Occipital lobe (tissue), 1 donor: ENCODE measurements at regions not wholly inside any gene's neighbourhood (a gene's known extent, or its start where the extent isn't known, plus 50 kb on each side); places are given as distances from the start of the nearest gene placed in this dataset.
"Not testable (repeated sequence)": the region's sequence is repeated elsewhere in the genome, so short reads cannot be mapped to it uniquely, and the experiment has no call there.

Experiments used
- DNase-seq: peaks from one replicate; lab custom pipeline; 2025; lab: John Stamatoyannopoulos, UW

GRCh38 chr1:218930000-218930399, 243.7 kb upstream of the LYPLAL1 start:
- DNase-seq: no peak

DNA sequence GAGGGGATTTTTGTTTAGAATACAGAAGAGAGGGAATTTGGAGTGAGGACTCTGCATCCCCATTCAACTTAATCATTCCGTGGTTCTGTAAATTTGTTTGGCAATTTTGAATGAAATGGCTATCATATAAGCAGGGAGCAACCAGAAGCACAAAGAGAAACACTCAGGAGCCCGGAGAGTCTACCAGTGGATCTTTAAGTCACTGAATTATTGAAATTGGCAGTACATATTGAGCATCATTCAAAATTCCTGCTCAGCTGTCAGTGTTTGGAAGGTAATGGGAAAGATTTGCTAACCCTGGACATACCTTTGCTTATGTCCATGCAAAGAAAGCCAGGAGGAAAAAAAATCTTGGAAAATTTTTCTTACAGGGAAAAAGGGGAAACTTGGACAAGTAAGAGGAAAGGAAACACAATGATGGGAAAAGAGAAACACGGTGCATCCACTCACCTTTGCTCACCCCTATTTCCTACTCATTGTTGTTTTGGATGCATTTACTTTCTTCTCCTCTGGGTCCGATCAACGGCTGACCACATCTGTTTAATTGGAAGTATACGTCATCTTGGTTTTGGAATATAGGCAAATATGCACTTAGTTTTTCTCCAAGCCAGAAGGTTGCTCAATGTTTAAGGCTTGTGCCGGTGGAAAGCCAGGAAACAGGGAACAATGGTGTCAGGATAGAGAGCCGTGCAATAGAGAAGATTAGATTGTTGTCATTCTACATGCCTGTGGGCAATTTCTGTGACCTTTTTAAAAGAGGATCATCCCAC, 243.0 kb upstream of the LYPLAL1 start:
- DNase-seq: no peak

GRCh38 chr1:218931324-218931723, 242.4 kb upstream of the LYPLAL1 start:
- DNase-seq: no peak

DNA sequence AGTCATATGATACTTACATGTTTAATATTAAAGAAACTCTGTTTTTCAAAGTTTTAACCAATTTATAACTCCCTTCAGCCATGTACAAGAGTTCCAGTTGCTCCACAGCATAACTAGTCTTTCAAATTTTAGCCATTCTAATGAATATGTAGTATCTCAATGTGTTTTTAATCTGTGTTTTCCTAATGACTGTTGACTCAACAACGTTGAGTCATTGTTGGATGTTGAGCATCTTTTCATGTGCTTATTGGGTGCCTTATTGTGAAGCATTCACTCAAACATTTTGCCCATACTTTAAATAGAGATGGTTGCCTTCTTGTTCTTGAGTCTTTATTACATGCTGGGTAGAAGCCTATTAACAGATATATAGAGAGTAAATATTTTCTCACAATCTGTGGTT, 240.2 kb upstream of the LYPLAL1 start:
- DNase-seq: no peak

- not testable (repeated sequence) for DNase-seq
Measured at GRCh38 chr1:218935408-218935807, 238.3 kb upstream of the LYPLAL1 start.

DNA sequence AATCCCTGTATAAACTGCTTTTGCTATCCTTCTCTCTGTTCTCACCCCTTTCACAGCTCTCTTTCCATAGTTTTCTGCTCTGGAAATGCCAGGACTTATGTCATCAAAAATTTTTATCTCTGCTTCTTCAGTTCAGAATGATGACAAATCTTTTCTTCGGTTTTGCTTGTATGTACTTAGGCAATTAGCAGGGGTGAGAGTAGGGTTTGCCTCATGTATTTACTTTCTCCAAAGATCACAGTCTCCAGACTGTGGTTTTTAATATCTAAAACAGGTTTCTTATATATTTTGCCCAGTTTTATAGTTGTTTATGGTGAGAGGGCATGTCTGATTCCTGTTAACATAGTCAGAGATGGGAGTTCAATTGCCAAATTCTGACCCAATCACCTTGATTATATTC, 235.4 kb upstream of the LYPLAL1 start:
- no peak for DNase-seq

- no peak for DNase-seq
Measured at GRCh38 chr1:218939095-218939494, 234.6 kb upstream of the LYPLAL1 start.

DNA sequence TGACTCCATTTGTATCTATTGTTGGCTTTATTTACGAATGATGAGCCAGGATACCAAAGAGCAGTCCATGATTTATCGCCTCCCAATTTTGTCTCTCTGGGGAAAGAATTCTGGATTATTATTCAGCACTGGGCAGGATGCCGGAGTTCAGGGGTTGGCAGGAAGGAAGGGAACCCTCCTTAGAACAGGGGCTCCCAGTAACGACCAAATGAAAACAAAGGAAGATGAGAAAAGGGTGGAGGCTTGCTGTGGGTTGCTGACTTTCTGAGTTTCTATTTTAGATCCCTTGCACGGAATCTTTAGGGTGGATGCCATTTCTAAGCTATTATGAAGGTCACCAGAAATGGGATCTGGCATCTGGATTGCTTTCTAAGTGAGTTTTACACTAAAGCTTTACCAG, 231.2 kb upstream of the LYPLAL1 start:
- DNase-seq: no peak

GRCh38 chr1:218943371-218943770, 230.3 kb upstream of the LYPLAL1 start:
- DNase-seq: no peak

GRCh38 chr1:218945050-218945449, 228.6 kb upstream of the LYPLAL1 start:
- no peak for DNase-seq

DNA sequence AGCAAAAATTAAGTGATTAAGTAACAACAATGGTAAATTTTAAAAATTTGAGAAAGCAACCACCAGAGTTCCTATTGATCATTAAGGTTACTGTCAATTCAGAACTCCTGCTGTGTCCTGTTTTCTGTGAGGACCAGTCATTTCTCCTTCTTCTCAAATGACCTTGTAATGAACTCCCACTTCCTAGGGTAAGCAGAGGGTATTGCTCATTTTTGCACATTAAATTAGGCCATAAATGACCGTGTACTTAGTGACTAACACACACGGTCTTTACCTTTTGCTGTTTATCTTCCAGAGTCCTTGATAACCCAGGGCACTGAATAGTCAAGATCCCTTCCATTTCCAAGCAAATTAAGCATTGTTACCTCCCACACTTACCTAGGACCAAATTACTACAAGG, 227.5 kb upstream of the LYPLAL1 start:
- DNase-seq: no peak

DNA sequence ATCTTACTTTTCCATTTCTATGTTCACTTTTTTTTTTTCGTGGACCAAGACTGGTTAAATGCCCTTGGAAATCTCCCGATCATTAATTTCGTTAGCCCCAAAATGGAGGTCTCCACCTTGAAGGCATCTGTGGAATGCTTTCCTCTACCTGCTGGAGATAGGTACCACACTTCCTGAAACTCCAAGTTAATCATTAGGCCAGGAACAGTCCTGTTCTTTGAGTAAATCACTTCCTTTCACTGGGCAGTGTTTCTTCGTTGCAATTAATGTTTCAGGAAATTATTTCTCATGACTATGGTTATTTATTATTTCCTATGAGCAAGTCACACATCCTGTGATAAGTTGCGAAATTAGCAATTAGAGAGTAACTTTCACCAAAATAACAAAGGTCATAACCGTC, 225.2 kb upstream of the LYPLAL1 start:
- no peak for DNase-seq

- no peak for DNase-seq
Measured at GRCh38 chr1:218953386-218953785, 220.3 kb upstream of the LYPLAL1 start.

DNA sequence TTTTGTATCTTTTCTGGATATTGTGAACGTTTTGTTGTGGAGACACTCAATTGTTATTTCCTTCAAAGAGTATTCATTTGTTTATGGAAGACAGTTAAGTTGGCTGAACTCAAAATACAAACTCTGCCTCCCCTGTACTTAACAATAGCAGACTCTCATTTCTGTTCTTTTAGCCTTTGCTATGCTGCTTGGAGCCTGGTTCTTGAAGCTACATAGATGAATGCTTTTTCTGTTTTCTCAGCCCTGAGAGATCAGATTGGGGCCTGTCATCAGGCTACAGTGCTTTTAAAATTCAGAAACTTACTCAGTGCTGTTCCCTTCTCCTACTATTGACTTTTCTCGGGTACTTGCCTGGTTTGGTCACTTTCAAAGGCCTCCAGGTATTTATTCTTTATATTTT, 215.7 kb upstream of the LYPLAL1 start:
- no peak for DNase-seq

GRCh38 chr1:218959784-218960183, 213.9 kb upstream of the LYPLAL1 start:
- DNase-seq: no peak

DNA sequence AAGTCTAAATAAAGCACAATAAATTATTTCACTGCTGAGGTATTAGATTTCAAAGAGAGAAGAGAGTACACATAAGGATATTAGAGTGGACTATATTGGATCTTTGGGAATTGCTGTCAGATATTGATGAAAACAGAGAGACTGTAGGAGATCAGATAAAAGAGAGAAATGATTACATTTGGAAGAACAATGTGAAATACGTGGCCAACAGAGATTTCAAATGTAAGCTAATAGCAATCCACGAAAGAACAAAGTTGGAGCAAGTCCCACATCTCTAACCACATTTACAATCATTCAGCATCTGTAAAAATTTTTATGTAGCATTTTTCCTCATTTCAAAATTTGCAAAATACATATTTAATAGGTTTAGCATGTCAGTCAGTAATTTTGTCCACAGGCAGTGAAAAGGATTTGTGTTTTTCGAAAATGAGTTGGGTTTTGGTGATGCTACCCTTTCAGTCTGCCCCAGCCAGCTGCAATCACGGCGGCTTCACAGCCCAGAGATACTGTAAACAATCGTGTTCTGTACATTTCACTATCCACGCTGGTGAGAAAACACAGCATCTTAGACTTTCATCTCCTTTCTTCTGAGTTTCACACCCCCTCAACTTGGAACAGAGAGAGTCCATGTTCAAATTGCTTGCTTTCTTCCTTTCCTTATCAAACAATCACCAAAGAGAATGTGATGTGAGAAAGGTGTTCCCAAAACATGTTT, 209.1 kb upstream of the LYPLAL1 start:
- DNase-seq: no peak

DNA sequence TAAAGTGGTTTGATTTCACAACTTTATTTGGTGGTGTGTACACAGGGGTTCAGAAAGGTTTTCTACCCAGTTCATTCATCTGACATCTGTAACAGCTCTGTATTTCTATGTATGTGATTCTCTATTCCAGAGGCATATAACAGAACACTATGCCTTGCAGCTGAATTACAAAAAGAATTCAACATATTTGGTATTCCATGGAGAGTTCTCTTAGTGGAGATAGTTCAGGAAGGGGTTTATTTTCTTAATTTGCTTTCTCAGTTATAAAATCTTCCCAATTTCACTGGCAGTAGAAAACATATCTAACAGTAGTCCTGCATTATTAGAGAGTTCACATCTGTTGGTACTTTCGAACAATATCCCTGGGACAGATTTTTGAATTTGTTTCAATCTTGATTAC, 207.9 kb upstream of the LYPLAL1 start:
- DNase-seq: no peak

DNA sequence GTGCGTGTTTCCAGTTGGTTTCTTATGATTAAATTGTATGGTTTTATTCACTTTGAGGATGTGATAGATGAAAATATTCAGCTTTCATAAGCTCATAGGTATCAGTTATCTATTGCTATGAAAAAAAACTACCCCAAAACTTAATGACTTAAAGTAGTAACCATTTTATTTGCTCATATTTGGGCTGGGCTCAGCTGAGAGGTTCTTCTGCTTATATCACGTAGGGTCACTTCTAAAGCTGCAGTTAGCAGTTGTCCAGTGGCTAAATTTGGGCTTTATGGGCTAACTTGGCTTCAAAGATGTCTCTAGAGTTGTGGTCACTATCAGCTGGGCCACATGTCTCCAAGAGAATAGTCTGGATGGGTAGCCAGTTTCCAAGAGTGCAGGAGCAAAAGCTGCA, 206.4 kb upstream of the LYPLAL1 start:
- no peak for DNase-seq

DNA sequence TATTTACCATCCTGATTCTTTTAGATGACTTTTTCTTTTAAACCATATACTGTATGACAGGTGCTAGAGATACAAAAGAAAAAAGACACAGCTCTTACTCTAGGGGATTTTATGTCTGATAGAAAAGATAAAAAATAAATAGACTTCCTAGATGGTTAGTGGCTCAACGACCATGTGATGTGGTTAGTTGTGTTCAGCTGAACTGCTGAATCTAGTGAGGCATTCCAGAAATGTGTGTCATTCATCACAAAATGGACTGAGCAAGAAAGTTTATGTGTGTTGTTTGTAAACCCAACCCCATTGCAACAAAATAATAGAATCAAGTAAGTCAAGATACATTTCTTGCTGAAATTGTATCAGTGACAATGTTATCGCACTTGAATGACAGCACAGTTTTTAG, 205.8 kb upstream of the LYPLAL1 start:
- DNase-seq: no peak

GRCh38 chr1:218969006-218969405, 204.7 kb upstream of the LYPLAL1 start:
- no peak for DNase-seq

DNA sequence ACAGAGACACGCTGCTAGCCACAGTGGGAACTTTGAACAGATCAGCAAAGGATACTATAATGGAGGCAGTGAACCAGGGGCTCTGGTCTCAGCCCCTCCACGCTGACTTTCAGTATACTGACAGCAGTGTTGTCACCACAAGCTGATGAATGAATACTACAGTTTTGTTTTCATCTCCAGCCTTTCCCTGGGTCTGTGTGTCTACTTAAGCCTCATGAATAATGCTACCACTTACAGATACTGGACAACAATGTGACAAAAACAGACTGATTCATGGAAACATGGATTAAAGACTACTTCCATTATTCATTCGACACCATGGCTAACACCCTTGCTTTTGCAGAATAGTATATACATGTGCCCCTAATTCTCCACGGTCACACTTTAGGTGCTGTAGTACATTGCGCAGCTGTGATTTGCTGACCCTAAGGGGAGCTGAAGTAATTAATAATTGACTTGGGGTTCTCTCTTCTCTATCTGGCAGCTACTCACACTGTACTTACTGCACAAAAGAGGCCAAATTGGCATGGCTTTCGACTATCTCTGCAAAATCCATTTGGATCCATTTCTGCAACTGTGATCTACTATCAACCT, 203.2 kb upstream of the LYPLAL1 start:
- DNase-seq: no peak

DNA sequence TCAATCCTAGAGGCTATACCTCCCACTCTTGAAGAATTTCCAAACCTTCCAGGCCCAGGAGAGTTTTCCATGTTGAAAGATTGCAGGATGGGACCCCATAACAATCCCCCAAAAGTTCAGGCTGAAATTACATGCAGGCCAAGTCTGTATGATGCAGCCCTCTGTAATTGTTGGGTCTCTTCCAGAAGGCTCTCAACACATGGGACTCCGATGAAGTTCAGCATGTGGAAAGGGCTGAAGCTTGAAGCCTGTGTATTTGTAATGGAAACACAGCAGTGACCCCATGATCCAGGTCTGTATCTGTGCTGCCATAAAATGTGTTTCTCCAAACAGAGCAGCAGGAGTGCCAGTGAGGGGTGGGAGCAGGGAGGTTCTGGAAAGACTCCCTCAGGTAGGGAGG, 202.5 kb upstream of the LYPLAL1 start:
- DNase-seq: no peak

- no peak for DNase-seq
Measured at GRCh38 chr1:218980881-218981280, 192.8 kb upstream of the LYPLAL1 start.
